ENCODE measurements at regions not wholly inside any gene's neighbourhood (a gene's known extent, or its start where the extent isn't known, plus 50 kb on each side); places are given as distances from the start of the nearest gene placed in this dataset.

GRCh38 chr16:73396556-73396955 lies 348.6 kb upstream of the ZFHX3 start:
- DNase-seq (ENCODE audit: low spot score) (no peak), ATAC-seq (ENCODE audit: low read depth) (no peak)
- Histone ChIP-seq H3K27ac (ENCODE audit: poor library complexity, severe bottlenecking) (no peak overlapping the region), H3K36me3 (ENCODE audit: low read depth) (no peaks in the 10 kb centered on the region), H3K4me1 (ENCODE audit: insufficient read depth, poor library complexity, severe bottlenecking) (no peaks in the 10 kb centered on the region), H3K4me3 (ENCODE audit: severe bottlenecking) (no peak overlapping the region), H3K9me3 (ENCODE audit: severe bottlenecking) (no peaks in the 10 kb centered on the region), H3K27me3 (ENCODE audit: insufficient read depth, poor library complexity, severe bottlenecking) (no peaks in the 10 kb centered on the region)
- TF ChIP-seq CTCF (IDR thresholded peaks at IDR 0.05; ENCODE audit: poor library complexity, severe bottlenecking) = no peak

GRCh38 chr16:73390936-73391335 lies 343.0 kb upstream of the ZFHX3 start:
- no peak for DNase-seq (ENCODE audit: low spot score)

GRCh38 chr16:73390491-73390890 lies 342.6 kb upstream of the ZFHX3 start:
- DNase-seq (ENCODE audit: low spot score) (no peak), ATAC-seq (ENCODE audit: low read depth) (no peak)
- Histone ChIP-seq H3K4me3 (ENCODE audit: severe bottlenecking) (no peak overlapping the region), H3K27me3 (ENCODE audit: insufficient read depth, poor library complexity, severe bottlenecking) (no peaks in the 10 kb centered on the region), H3K9me3 (ENCODE audit: severe bottlenecking) (no peaks in the 10 kb centered on the region), H3K36me3 (ENCODE audit: low read depth) (no peaks in the 10 kb centered on the region), H3K27ac (ENCODE audit: poor library complexity, severe bottlenecking) (no peak overlapping the region), H3K4me1 (ENCODE audit: insufficient read depth, poor library complexity, severe bottlenecking) (no peaks in the 10 kb centered on the region)
- TF ChIP-seq CTCF (IDR thresholded peaks at IDR 0.05; ENCODE audit: poor library complexity, severe bottlenecking) = no peak

More at GRCh38 chr16:73390936-73391335, 343.0 kb upstream of the ZFHX3 start:
- H3K36me3 ChIP-seq (ENCODE audit: low read depth) = no peaks in the 10 kb centered on the region
- ATAC-seq (ENCODE audit: low read depth) = no peak
- no peaks in the 10 kb centered on the region for H3K4me1 ChIP-seq (ENCODE audit: insufficient read depth, poor library complexity, severe bottlenecking)
- no peak overlapping the region for H3K4me3 ChIP-seq (ENCODE audit: severe bottlenecking)
- no peaks in the 10 kb centered on the region for H3K27me3 ChIP-seq (ENCODE audit: insufficient read depth, poor library complexity, severe bottlenecking)
- H3K27ac ChIP-seq (ENCODE audit: poor library complexity, severe bottlenecking) = no peak overlapping the region
- no peak for TF ChIP-seq CTCF (IDR thresholded peaks at IDR 0.05; ENCODE audit: poor library complexity, severe bottlenecking)
- H3K9me3 ChIP-seq (ENCODE audit: severe bottlenecking) = no peaks in the 10 kb centered on the region

- no peak overlapping the region for H3K4me3 ChIP-seq (ENCODE audit: severe bottlenecking)
- H3K4me1 ChIP-seq (ENCODE audit: insufficient read depth, poor library complexity, severe bottlenecking) = no peaks in the 10 kb centered on the region
- DNase-seq (ENCODE audit: low spot score) = no peak
- no peaks in the 10 kb centered on the region for H3K27me3 ChIP-seq (ENCODE audit: insufficient read depth, poor library complexity, severe bottlenecking)
- no peak overlapping the region for H3K27ac ChIP-seq (ENCODE audit: poor library complexity, severe bottlenecking)
- H3K36me3 ChIP-seq (ENCODE audit: low read depth) = no peaks in the 10 kb centered on the region
- ATAC-seq (ENCODE audit: low read depth) = no peak
- no peak for TF ChIP-seq CTCF (IDR thresholded peaks at IDR 0.05; ENCODE audit: poor library complexity, severe bottlenecking)
- no peaks in the 10 kb centered on the region for H3K9me3 ChIP-seq (ENCODE audit: severe bottlenecking)
Measured at GRCh38 chr16:73389085-73389484, 341.2 kb upstream of the ZFHX3 start.

GRCh38 chr16:73387979-73388378 lies 340.1 kb upstream of the ZFHX3 start:
- no peak for TF ChIP-seq CTCF (IDR thresholded peaks at IDR 0.05; ENCODE audit: poor library complexity, severe bottlenecking)
- H3K27me3 ChIP-seq (ENCODE audit: insufficient read depth, poor library complexity, severe bottlenecking) = no peaks in the 10 kb centered on the region
- H3K4me3 ChIP-seq (ENCODE audit: severe bottlenecking) = no peak overlapping the region
- no peak for DNase-seq (ENCODE audit: low spot score)
- no peaks in the 10 kb centered on the region for H3K36me3 ChIP-seq (ENCODE audit: low read depth)
- no peak for ATAC-seq (ENCODE audit: low read depth)
- H3K27ac ChIP-seq (ENCODE audit: poor library complexity, severe bottlenecking) = no peak overlapping the region
- H3K9me3 ChIP-seq (ENCODE audit: severe bottlenecking) = no peaks in the 10 kb centered on the region
- no peaks in the 10 kb centered on the region for H3K4me1 ChIP-seq (ENCODE audit: insufficient read depth, poor library complexity, severe bottlenecking)
